ACC112 (cell line): ENCODE measurements at regions not wholly inside any gene's neighbourhood (a gene's known extent, or its start where the extent isn't known, plus 50 kb on each side); places are given as distances from the start of the nearest gene placed in this dataset.

Experiments
- H2AFZ ChIP-seq: fragments of 200-600 bp; sonication (generic); one replicate; pipeline ENCODE4 v1.6.0; 2017; ENCODE audit warnings: antibody characterized with exemption, low read length; ENCODE audit not compliant: unreplicated experiment
- H3K27ac ChIP-seq: fragments of 200-600 bp; sonication (generic); 2 replicates; pipeline ENCODE4 v1.5.1; 2014; ENCODE audit warnings: low read depth, mild to moderate bottlenecking, antibody characterized with exemption, low read length, moderate library complexity
- H3K27me3 ChIP-seq: fragments of 200-600 bp; sonication (generic); 2 replicates; pipeline ENCODE4 v1.6.1; 2014; ENCODE audit warnings: mild to moderate bottlenecking, antibody characterized with exemption, low read length, moderate library complexity, mixed read lengths; ENCODE audit not compliant: insufficient read depth
- H3K36me3 ChIP-seq: fragments of 200-600 bp; sonication (generic); 2 replicates; pipeline ENCODE4 v1.6.1; 2016; ENCODE audit warnings: mild to moderate bottlenecking, antibody characterized with exemption, low read length, moderate library complexity, mixed read lengths; ENCODE audit not compliant: insufficient read depth
- H3K4me1 ChIP-seq: fragments of 200-600 bp; sonication (generic); one replicate; pipeline ENCODE4 v1.6.1; 2016; ENCODE audit warnings: low read length, mixed read lengths; ENCODE audit not compliant: insufficient read depth, unreplicated experiment, control insufficient read depth
- H3K4me3 ChIP-seq: fragments of 200-600 bp; sonication (generic); 2 replicates; pipeline ENCODE4 v1.5.1; 2014; ENCODE audit warnings: mild to moderate bottlenecking, low read depth, low read length
- H3K79me2 ChIP-seq: fragments of 200-600 bp; sonication (generic); one replicate; pipeline ENCODE4 v1.6.0; 2016; ENCODE audit warnings: low read length; ENCODE audit not compliant: control insufficient read depth, unreplicated experiment, insufficient read depth

DNA sequence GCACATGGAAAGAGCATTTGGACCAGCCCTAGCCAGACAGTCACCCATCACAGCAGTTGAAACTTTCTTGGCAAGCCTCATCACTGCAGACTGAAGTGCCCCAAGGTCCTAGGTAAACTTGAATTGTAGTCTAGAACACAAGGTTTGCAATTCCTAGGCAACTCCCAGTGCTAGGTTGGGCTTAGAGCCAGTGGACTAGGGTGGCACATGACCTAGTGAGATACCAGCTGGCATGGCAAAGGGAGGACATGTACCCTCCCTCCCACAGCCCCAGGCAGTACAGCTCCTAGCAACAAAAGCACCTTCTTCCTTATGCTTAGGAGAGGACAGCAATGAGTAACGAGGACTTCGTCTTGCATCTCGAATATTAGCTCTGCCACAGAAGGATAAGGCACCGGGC lies 889.5 kb downstream of the JRKL start:
- Histone ChIP-seq H3K4me1 (no peaks in the 10 kb centered on the region), H3K79me2 (no peaks in the 10 kb centered on the region), H3K36me3 (no peaks in the 10 kb centered on the region), H3K4me3 (no peak overlapping the region), H3K27ac (no peak overlapping the region), H2AFZ (no peak overlapping the region), H3K27me3 (no peaks in the 10 kb centered on the region)

DNA sequence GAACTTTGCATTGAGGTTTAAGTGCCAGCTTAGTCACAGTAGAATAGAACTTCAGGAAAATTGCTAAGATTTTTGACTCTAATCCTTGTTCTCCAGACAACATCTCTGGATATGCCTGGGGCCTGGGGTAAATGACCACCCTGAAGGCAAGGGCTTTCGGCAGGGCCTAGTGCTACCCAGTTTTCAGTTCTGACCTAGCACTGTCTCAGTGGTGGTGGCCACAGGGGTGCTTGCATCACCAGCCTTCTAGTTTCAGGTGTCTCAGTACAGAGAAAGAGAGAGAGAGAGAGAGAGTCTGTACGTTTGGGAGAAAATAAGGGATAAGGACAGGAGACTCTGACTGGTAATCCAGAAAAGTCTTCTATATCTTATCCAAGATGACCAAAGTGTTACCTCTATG lies 890.5 kb downstream of the JRKL start:
- Histone ChIP-seq H3K27ac (no peak overlapping the region), H3K4me3 (no peak overlapping the region), H3K36me3 (no peaks in the 10 kb centered on the region), H3K79me2 (no peaks in the 10 kb centered on the region), H2AFZ (no peak overlapping the region), H3K27me3 (no peaks in the 10 kb centered on the region), H3K4me1 (no peaks in the 10 kb centered on the region)

DNA sequence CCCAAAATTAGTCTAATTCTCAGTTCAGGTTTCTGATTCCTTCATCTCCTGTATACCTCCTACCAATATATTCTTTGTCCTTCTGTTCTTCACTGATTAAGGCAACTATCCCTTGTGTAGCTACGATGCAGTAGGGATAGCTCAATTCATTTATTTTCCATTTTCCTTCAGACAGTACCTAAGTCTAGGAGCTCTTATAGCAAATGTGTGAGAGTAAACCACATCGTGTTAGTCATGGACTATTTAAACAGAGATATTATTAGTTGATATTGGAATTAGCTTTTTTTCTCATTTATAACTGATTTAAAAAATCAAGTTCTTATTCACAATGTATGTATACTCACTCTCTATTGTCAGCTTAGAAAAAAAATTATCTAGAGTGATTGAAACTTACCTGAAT lies 900.0 kb downstream of the JRKL start:
- no peak overlapping the region for H2AFZ ChIP-seq
- no peak overlapping the region for H3K27ac ChIP-seq
- no peaks in the 10 kb centered on the region for H3K79me2 ChIP-seq
- H3K36me3 ChIP-seq = no peaks in the 10 kb centered on the region
- H3K27me3 ChIP-seq = no peaks in the 10 kb centered on the region
- H3K4me1 ChIP-seq = no peaks in the 10 kb centered on the region
- no peak overlapping the region for H3K4me3 ChIP-seq

GRCh38 chr11:97290464-97291041 lies 900.7 kb downstream of the JRKL start:
- Histone ChIP-seq H3K27ac (no peak overlapping the region), H3K4me3 (no peak overlapping the region), H3K4me1 (no peaks in the 10 kb centered on the region), H3K27me3 (no peaks in the 10 kb centered on the region), H2AFZ (no peak overlapping the region), H3K36me3 (no peaks in the 10 kb centered on the region), H3K79me2 (no peaks in the 10 kb centered on the region)

- Histone ChIP-seq H2AFZ (no peak overlapping the region), H3K27ac (no peak overlapping the region), H3K36me3 (no peaks in the 10 kb centered on the region), H3K4me3 (no peak overlapping the region), H3K79me2 (no peaks in the 10 kb centered on the region), H3K4me1 (no peaks in the 10 kb centered on the region), H3K27me3 (no peaks in the 10 kb centered on the region)
These were observed 906.5 kb downstream of the JRKL start for GRCh38 chr11:97296301-97296700.

GRCh38 chr11:97309291-97309690 lies 919.5 kb downstream of the JRKL start:
- Histone ChIP-seq H3K4me1 (no peaks in the 10 kb centered on the region), H3K27me3 (no peaks in the 10 kb centered on the region), H3K27ac (no peak overlapping the region), H3K4me3 (no peak overlapping the region), H3K36me3 (no peaks in the 10 kb centered on the region), H3K79me2 (no peaks in the 10 kb centered on the region), H2AFZ (no peak overlapping the region)

DNA sequence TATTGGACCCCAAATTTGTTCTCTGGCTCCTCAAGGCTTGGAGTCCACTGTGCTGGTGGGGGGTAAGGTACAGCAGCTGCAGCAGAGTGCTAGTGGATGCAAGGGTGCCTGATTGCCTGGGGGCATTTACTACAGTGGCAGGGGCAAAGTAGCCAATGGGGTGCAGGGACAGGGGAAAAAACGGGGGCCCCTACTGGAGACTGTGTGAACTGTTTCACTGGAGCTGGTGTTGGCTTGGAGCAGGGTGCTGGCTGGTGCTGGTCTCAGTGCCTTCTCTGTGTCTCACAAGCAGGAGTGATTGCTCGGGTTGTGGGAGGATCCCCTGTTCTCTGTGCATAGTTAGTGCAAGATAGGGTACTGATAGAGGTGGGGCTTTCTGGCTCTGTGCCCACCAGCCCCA lies 935.9 kb downstream of the JRKL start:
- Histone ChIP-seq H3K27ac (no peak overlapping the region), H3K4me1 (no peaks in the 10 kb centered on the region), H3K79me2 (no peaks in the 10 kb centered on the region), H3K36me3 (no peaks in the 10 kb centered on the region), H3K4me3 (no peak overlapping the region), H3K27me3 (no peaks in the 10 kb centered on the region), H2AFZ (no peak overlapping the region)

- Histone ChIP-seq H3K4me1 (no peaks in the 10 kb centered on the region), H3K27me3 (no peaks in the 10 kb centered on the region), H3K79me2 (no peaks in the 10 kb centered on the region), H3K36me3 (no peaks in the 10 kb centered on the region), H3K4me3 (no peak overlapping the region), H3K27ac (no peak overlapping the region), H2AFZ (no peak overlapping the region)
These were observed 942.5 kb downstream of the JRKL start for GRCh38 chr11:97332271-97332670.

DNA sequence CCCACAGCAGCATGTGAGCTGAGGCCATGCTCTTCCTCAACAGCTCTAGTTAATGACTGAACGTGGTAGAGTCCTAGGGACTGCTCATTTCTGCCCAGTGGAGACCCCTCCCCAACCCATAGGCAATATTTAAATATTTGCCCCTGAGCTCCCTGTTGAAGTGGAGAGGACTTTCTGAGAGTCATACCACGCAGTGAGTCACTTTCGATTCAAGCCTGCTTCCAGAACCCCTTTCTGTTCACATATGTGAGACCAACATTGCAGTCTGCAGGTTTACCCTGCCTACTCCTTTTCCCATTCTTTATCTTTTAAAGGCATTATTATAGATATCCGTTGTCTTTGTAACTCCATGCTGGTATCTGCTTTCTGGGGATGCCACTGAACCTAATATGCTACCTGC lies 946.3 kb downstream of the JRKL start:
- H3K27me3 ChIP-seq = no peaks in the 10 kb centered on the region
- H3K27ac ChIP-seq = no peak overlapping the region
- H3K36me3 ChIP-seq = no peaks in the 10 kb centered on the region
- H3K4me1 ChIP-seq = no peaks in the 10 kb centered on the region
- H3K4me3 ChIP-seq = no peak overlapping the region
- H2AFZ ChIP-seq = no peak overlapping the region
- H3K79me2 ChIP-seq = no peaks in the 10 kb centered on the region

DNA sequence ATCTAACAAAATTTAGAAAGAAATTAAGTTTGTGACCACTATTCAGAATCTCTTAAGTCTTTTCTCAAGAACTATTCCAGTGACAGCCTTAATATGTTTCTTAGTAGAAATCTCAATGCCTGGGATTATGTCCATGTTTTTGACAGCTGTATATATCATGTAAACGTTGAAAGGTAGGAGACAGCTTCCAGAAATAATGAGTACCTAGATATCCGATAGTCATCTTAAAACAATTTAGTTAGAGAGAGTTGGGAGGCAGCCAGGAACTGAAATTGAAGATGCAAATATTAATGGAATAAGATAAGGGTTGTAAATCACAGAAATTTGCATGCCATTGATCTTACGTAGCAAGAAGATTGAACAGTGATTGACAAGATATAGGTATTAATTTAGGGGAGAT lies 955.2 kb downstream of the JRKL start:
- Histone ChIP-seq H3K4me3 (no peak overlapping the region), H2AFZ (no peak overlapping the region), H3K27me3 (no peaks in the 10 kb centered on the region), H3K4me1 (no peaks in the 10 kb centered on the region), H3K79me2 (no peaks in the 10 kb centered on the region), H3K27ac (no peak overlapping the region), H3K36me3 (no peaks in the 10 kb centered on the region)

DNA sequence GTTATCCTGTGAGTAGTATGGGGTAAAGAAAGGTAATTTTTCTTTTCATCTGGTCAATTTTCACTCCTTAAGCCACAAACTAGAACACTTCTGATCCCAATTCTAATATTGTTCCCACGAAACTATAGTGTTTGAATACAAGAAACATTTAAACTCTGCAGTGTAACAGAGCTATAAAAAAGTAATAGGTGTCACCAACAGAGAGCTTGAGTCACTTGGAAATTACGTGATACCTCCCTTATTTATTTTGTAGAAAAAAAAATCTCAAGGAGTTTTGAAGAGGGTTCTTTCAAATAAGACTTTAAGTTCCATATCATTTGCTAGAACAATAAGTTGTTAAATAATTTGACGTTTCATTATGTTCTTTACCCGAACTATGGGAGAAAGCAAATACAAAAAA lies 959.4 kb downstream of the JRKL start:
- H3K4me3 ChIP-seq = no peak overlapping the region
- no peak overlapping the region for H2AFZ ChIP-seq
- no peaks in the 10 kb centered on the region for H3K79me2 ChIP-seq
- no peak overlapping the region for H3K27ac ChIP-seq
- H3K27me3 ChIP-seq = no peaks in the 10 kb centered on the region
- H3K36me3 ChIP-seq = no peaks in the 10 kb centered on the region
- H3K4me1 ChIP-seq = no peaks in the 10 kb centered on the region
